B cell (primary cell): ENCODE measurements at regions not wholly inside any gene's neighbourhood (a gene's known extent, or its start where the extent isn't known, plus 50 kb on each side); places are given as distances from the start of the nearest gene placed in this dataset.

Experiments
- ATAC-seq: fragments of 200-7000 bp; cut with Tn5 transposase; one replicate; pipeline ENCODE4 v1.10.0; 2021; ENCODE audit warnings: low read depth, mild to moderate bottlenecking, moderate number of reproducible peaks, moderate library complexity
- CTCF ChIA-PET: fragments of 350-600 bp; sonication (Branson Sonifier 250); formaldehyde crosslinking; loops from one replicate; lab custom pipeline; 2021; ENCODE audit warnings: antibody characterized with exemption, inconsistent platforms; lab: Charles Lee
- POLR2A ChIA-PET: fragments of 350-600 bp; sonication (Branson Sonifier 250); formaldehyde crosslinking; loops from one replicate; lab custom pipeline; 2021; ENCODE audit warnings: antibody characterized with exemption; lab: Charles Lee
- DNase-seq: peaks from one replicate; pipeline ENCODE4 v3.0.0; 2013
- H2AFZ ChIP-seq: 2 replicates; pipeline ENCODE4 v1.6.1; 2012; ENCODE audit warnings: mild to moderate bottlenecking, low read depth, low read length; ENCODE audit not compliant: insufficient read depth, poor library complexity, severe bottlenecking
- H3K27ac ChIP-seq, 2 donors: 1 replicate in 1 of 2; 2 replicates in 1 of 2; pipeline ENCODE4 v1.5.1; 2012 to 2013; ENCODE audit warnings: low read length in 2 of 2, mild to moderate bottlenecking in 2 of 2, moderate library complexity in 1 of 2
- H3K27me3 ChIP-seq, 4 experiments: fragments of 200-600 bp in 1 of 4; sonication (generic) in 1 of 4; replicated peaks in 1 of 4; 1 replicate in 2 of 4; 2 replicates in 2 of 4; pipeline versions ENCODE4 v1.6.1 to v1.7.0; 2013 to 2016; ENCODE audit warnings: low read length in 3 of 4, mild to moderate bottlenecking in 2 of 4, mixed read lengths in 1 of 4, moderate library complexity in 1 of 4; ENCODE audit not compliant: insufficient read depth in 4 of 4, control insufficient read depth in 3 of 4; ENCODE audit errors: control extremely low read depth in 1 of 4
- H3K36me3 ChIP-seq, 2 experiments: replicated peaks in 1 of 2; 1 replicate in 1 of 2; 2 replicates in 1 of 2; pipeline versions ENCODE4 v1.6.1 to v1.7.1; 2013; ENCODE audit warnings: low read length in 1 of 2; ENCODE audit not compliant: insufficient read depth in 2 of 2, control insufficient read depth in 1 of 2; ENCODE audit errors: control extremely low read depth in 1 of 2, extremely low read depth in 1 of 2
- H3K4me1 ChIP-seq, 2 donors: fragments of 200-600 bp in 1 of 2; sonication (generic) in 1 of 2; 1 replicate in 1 of 2; 2 replicates in 1 of 2; pipeline versions ENCODE4 v1.5.1 to v1.6.1; 2013 to 2017; ENCODE audit warnings: low read length in 2 of 2; ENCODE audit not compliant: control insufficient read depth in 2 of 2, insufficient read depth in 2 of 2
- H3K4me2 ChIP-seq: replicated peaks from 2 replicates; pipeline ENCODE3; 2012; ENCODE audit warnings: mild to moderate bottlenecking, low read depth, low read length; ENCODE audit not compliant: poor library complexity, severe bottlenecking
- H3K4me3 ChIP-seq, 5 experiments: fragments of 200-600 bp in 1 of 5; sonication (generic) in 1 of 5; 1 replicate in 3 of 5; 2 replicates in 2 of 5; pipeline versions ENCODE4 v1.5.1 to v1.7.0; 2011 to 2016; ENCODE audit warnings: low read length in 4 of 5, mild to moderate bottlenecking in 4 of 5, low read depth in 2 of 5, control low read depth in 1 of 5, moderate library complexity in 1 of 5; ENCODE audit not compliant: insufficient read depth in 1 of 5; ENCODE audit errors: control extremely low read depth in 1 of 5, extremely low read depth in 1 of 5
- H3K79me2 ChIP-seq: fragments of 200-600 bp; sonication (generic); one replicate; pipeline ENCODE4 v1.6.0; 2016; ENCODE audit warnings: low read length; ENCODE audit not compliant: control insufficient read depth, insufficient read depth
- H3K9ac ChIP-seq: fragments of 200-600 bp; sonication (generic); 2 replicates; pipeline ENCODE4 v1.6.1; 2017; ENCODE audit warnings: mild to moderate bottlenecking, low read length, moderate library complexity
- H3K9me3 ChIP-seq, 3 donors: one replicate each; pipeline versions ENCODE4 v1.6.1 to v1.7.1; 2013; ENCODE audit warnings: low read length in 2 of 3; ENCODE audit not compliant: control insufficient read depth in 2 of 3, insufficient read depth in 1 of 3; ENCODE audit errors: control extremely low read depth in 1 of 3
- H4K20me1 ChIP-seq: 2 replicates; pipeline ENCODE4 v1.6.0; 2012; ENCODE audit warnings: mild to moderate bottlenecking, low read length; ENCODE audit not compliant: insufficient read depth, control insufficient read depth, poor library complexity, severe bottlenecking
- H3K27ac Mint-ChIP-seq: one replicate; pipeline ENCODE4 v1.8.0; 2021; ENCODE audit warnings: mixed read lengths
- H3K27me3 Mint-ChIP-seq: one replicate; pipeline ENCODE4 v1.8.0; 2021; ENCODE audit warnings: mixed read lengths
- H3K4me1 Mint-ChIP-seq: one replicate; pipeline ENCODE4 v1.8.0; 2021; ENCODE audit warnings: mixed read lengths
- H3K4me3 Mint-ChIP-seq: one replicate; pipeline ENCODE4 v1.8.0; 2021; ENCODE audit warnings: mixed read lengths
- H3K9me3 Mint-ChIP-seq: one replicate; pipeline ENCODE4 v1.8.0; 2022; ENCODE audit warnings: mixed read lengths; ENCODE audit not compliant: insufficient read depth
- CTCF ChIP-seq: fragments of 200-600 bp; IDR thresholded peaks from one replicate; pipeline ENCODE4 v1.8.0; 2022; ENCODE audit warnings: antibody characterized with exemption, mild to moderate bottlenecking
- EZH2 ChIP-seq: IDR thresholded peaks from 2 replicates; pipeline ENCODE4 v1.6.1; 2012; ENCODE audit warnings: borderline replicate concordance, low read depth, mild to moderate bottlenecking, moderate library complexity, low read length; ENCODE audit not compliant: insufficient read depth, poor library complexity, severe bottlenecking
- WGBS: methylation state at CpG from one replicate; pipeline ENCODE4 v1.1.5; 2013; ENCODE audit warnings: missing lambda C conversion rate; ENCODE audit not compliant: insufficient coverage; 5-methylcytosine and 5-hydroxymethylcytosine counted together
- intact Hi-C: fragments of 100-400 bp; cut with micrococcal nuclease; formaldehyde crosslinking; loops from one replicate; pipeline ENCODE4 v1.10.0; 2022

- H3K9me3 Mint-ChIP-seq: peaks cover 2% of the 10 kb centered on the region
- no peak overlapping the region for H3K4me3 ChIP-seq
- peaks cover 0 to 14% (median 2%) of the 10 kb centered on the region in 4 experiments for H3K27me3 ChIP-seq
- H3K4me2 ChIP-seq: no peak overlapping the region
- H3K79me2 ChIP-seq: no peaks in the 10 kb centered on the region
- no peak overlapping the region for H3K9ac ChIP-seq
- H3K4me1 ChIP-seq: peaks cover 10 to 21% of the 10 kb centered on the region in 2 donors
- no peaks in the 10 kb centered on the region for H3K36me3 ChIP-seq
- intact Hi-C loops: loop anchor here (2.0 kb wide), 1 partner anchor 23 kb away; no protein-coding TSS in a partner anchor
- H3K4me1 Mint-ChIP-seq: peaks cover 24% of the 10 kb centered on the region
- peaks cover 0 to 13% (median 8%) of the 10 kb centered on the region in 3 donors for H3K9me3 ChIP-seq
- 92% methylated on average over 1 of the region's 1 CpG for WGBS
- H4K20me1 ChIP-seq: no peaks in the 10 kb centered on the region
- DNase-seq: no peak
- ChIA-PET CTCF (no interaction called here), POLR2A (interaction anchor here (0.6 kb wide), 1 partner anchor 168 kb away, joined by 4 read pairs; no protein-coding TSS in a partner anchor)
- H3K27ac Mint-ChIP-seq: no peak overlapping the region
- H3K27ac ChIP-seq: no peak overlapping the region
- no peak for ATAC-seq
- H2AFZ ChIP-seq: no peak overlapping the region
- H3K4me3 Mint-ChIP-seq: no peak overlapping the region
- peaks cover 14% of the 10 kb centered on the region for H3K27me3 Mint-ChIP-seq
- TF ChIP-seq EZH2 (no peak), CTCF (no peak)
These were observed 503.0 kb upstream of the PROK2 start for GRCh38 chr3:72287956-72288355.

GRCh38 chr3:72285502-72285901 is 500.6 kb upstream of the PROK2 start:
- Mint-ChIP-seq H3K4me3 (no peak overlapping the region), H3K27ac (no peak overlapping the region), H3K9me3 (peaks cover 5% of the 10 kb centered on the region), H3K4me1 (peaks cover 29% of the 10 kb centered on the region), H3K27me3 (peaks cover 8% of the 10 kb centered on the region)
- ChIA-PET CTCF (no interaction called here), POLR2A (no interaction called here)
- no CpG with 5 or more reads among the region's 3 CpGs for WGBS
- H2AFZ ChIP-seq: no peak overlapping the region
- peaks cover 16 to 30% of the 10 kb centered on the region in 2 donors for H3K4me1 ChIP-seq
- no peak overlapping the region for H3K27ac ChIP-seq
- DNase-seq (no peak), ATAC-seq (no peak)
- no peaks in the 10 kb centered on the region for H3K79me2 ChIP-seq
- H3K4me2 ChIP-seq: no peak overlapping the region
- no peak overlapping the region for H3K4me3 ChIP-seq
- intact Hi-C loops: no loop called here
- no peaks in the 10 kb centered on the region for H4K20me1 ChIP-seq
- TF ChIP-seq CTCF: no peak
- peaks cover 0 to 24% (median 18%) of the 10 kb centered on the region in 3 donors for H3K9me3 ChIP-seq
- peaks cover 0 to 9% (median 0%) of the 10 kb centered on the region in 4 experiments for H3K27me3 ChIP-seq
- H3K9ac ChIP-seq: no peak overlapping the region
- H3K36me3 ChIP-seq: no peaks in the 10 kb centered on the region
